Activated naive CD8-positive, alpha-beta T cell treated with anti-CD3 and anti-CD28 coated beads for 36 hours (primary cell): ENCODE measurements at regions not wholly inside any gene's neighbourhood (a gene's known extent, or its start where the extent isn't known, plus 50 kb on each side); places are given as distances from the start of the nearest gene placed in this dataset.

ENCODE experiments used
- DNase-seq: peaks from one replicate; pipeline ENCODE4 v3.0.0; 2021
- H3K27ac Mint-ChIP-seq: one replicate; pipeline ENCODE4 v1.8.0; 2022; ENCODE audit warnings: mild to moderate bottlenecking, moderate library complexity, mixed read lengths
- H3K27me3 Mint-ChIP-seq: one replicate; pipeline ENCODE4 v1.8.0; 2022; ENCODE audit warnings: mild to moderate bottlenecking, mixed read lengths
- H3K36me3 Mint-ChIP-seq: one replicate; pipeline ENCODE4 v1.8.0; 2021; ENCODE audit warnings: mild to moderate bottlenecking, mixed read lengths
- H3K4me1 Mint-ChIP-seq: one replicate; pipeline ENCODE4 v1.8.0; 2021; ENCODE audit warnings: mixed read lengths
- H3K4me3 Mint-ChIP-seq: one replicate; pipeline ENCODE4 v1.8.0; 2022; ENCODE audit warnings: mild to moderate bottlenecking, moderate library complexity, mixed read lengths
- H3K9me3 Mint-ChIP-seq: one replicate; pipeline ENCODE4 v1.8.0; 2022; ENCODE audit warnings: mixed read lengths

DNA sequence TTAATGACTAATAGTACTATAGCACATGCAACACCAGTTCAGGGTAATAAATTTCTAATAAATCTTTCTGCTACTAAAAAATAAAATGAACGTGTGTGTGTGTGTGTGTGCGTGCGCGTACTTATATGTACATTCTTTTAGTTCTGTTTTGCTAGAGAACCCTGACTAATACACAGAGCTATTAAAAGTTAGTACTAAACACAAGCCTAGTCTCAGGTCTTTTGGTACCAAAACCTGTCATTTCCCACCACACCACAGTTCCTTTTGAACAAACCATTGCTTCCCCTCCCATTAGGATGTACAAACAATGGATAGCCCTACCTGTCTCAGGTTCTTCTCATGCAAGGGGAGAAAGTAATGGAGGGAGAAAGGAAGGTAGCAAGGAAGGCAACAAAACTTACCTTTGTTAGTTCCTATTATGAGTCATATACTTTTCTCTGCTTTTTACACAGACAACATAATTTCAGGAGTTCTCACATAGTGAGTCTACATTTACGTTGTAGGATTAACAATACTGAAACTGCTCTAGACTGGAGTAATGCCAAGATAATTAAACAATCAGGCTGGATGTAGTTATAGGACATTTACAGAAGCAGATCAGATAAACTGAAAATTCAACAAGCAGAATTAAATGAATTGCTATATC, 427.2 kb downstream of the KCNJ3 start:
- H3K27me3 Mint-ChIP-seq: no peaks in the 10 kb centered on the region
- no peak overlapping the region for H3K27ac Mint-ChIP-seq
- H3K9me3 Mint-ChIP-seq: peaks cover 6% of the 10 kb centered on the region
- DNase-seq: no peak
- no peak overlapping the region for H3K4me3 Mint-ChIP-seq
- H3K36me3 Mint-ChIP-seq: no peaks in the 10 kb centered on the region
- H3K4me1 Mint-ChIP-seq: no peaks in the 10 kb centered on the region

DNA sequence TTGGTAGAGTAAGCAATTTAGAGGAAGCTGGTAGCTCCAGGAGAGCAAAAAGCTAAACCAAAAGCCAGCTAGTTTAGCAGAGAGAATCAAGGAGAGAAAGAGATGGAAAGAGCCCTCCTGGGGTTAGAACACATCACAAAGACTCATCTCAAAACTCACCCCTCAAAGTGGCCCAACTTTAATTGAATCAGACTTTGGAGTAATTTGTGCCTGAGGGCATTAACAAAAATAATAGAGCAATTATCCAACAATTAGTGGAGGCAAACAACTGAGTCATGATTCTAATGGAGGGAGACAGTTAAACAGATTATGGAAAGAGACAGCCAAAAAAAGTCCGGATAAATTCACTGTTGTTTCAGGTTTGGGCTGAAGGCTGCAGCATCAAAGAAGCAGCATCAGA, 417.4 kb downstream of the KCNJ3 start:
- Mint-ChIP-seq H3K27me3 (no peaks in the 10 kb centered on the region), H3K36me3 (no peaks in the 10 kb centered on the region), H3K4me1 (no peaks in the 10 kb centered on the region), H3K27ac (no peak overlapping the region), H3K9me3 (peaks cover 5% of the 10 kb centered on the region), H3K4me3 (no peak overlapping the region)
- DNase-seq: no peak

DNA sequence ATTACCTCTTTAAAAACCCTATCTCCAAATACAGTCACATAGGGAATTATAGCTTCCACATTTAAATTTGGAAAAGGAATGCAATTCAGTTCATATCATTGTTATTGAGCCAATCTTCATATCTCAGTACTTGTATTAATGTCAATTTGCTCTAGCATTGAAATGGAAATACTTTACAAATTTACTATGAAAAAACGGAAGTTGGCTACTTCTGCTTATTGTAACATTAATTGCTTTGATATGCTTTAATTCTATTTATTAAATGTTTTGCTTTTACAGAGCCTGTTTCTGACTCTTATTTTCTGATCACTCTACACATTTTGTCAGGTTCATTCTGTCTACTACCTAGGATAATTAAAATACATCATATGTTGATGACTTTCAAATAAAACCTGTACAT, 412.6 kb downstream of the KCNJ3 start:
- Mint-ChIP-seq H3K27ac (no peak overlapping the region), H3K9me3 (peaks cover 4% of the 10 kb centered on the region), H3K4me1 (no peaks in the 10 kb centered on the region), H3K4me3 (no peak overlapping the region), H3K27me3 (no peaks in the 10 kb centered on the region), H3K36me3 (no peaks in the 10 kb centered on the region)
- DNase-seq: no peak

DNA sequence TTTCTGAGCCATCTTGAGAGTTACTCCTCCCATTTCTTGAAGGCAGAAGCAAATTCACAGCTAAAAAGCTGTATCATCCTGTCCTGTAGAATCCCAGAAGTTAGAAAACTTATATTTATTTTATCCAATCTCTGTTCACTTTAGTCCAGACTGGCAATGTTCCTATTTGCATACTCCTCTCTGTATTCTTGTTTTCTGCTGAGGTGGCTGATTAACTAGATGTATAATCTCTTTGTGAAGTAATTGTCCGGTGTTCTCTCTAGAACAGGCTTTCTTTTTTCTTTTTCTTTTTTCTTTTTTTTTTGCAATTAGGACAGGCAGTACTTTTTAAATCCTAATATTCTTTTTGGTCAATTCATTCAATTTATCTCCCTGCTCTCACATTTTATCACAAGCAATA, 411.0 kb downstream of the KCNJ3 start:
- Mint-ChIP-seq H3K4me3 (no peak overlapping the region), H3K27ac (no peak overlapping the region), H3K9me3 (no peaks in the 10 kb centered on the region)

GRCh38 chr2:155100261-155100660, 401.8 kb downstream of the KCNJ3 start:
- Mint-ChIP-seq H3K4me1 (no peaks in the 10 kb centered on the region), H3K27me3 (no peaks in the 10 kb centered on the region), H3K9me3 (peaks cover 1% of the 10 kb centered on the region), H3K36me3 (no peaks in the 10 kb centered on the region), H3K4me3 (no peak overlapping the region), H3K27ac (no peak overlapping the region)
- DNase-seq: no peak

More for the DNA sequence above, 411.0 kb downstream of the KCNJ3 start:
- H3K4me1 Mint-ChIP-seq: no peaks in the 10 kb centered on the region
- no peaks in the 10 kb centered on the region for H3K36me3 Mint-ChIP-seq
- no peak for DNase-seq
- H3K27me3 Mint-ChIP-seq: no peaks in the 10 kb centered on the region

- no peaks in the 10 kb centered on the region for H3K36me3 Mint-ChIP-seq
- no peak overlapping the region for H3K4me3 Mint-ChIP-seq
- H3K27me3 Mint-ChIP-seq: no peaks in the 10 kb centered on the region
- no peaks in the 10 kb centered on the region for H3K4me1 Mint-ChIP-seq
- peaks cover 1% of the 10 kb centered on the region for H3K9me3 Mint-ChIP-seq
- H3K27ac Mint-ChIP-seq: no peak overlapping the region
- DNase-seq: no peak
Observed at GRCh38 chr2:155099784-155100183, 401.3 kb downstream of the KCNJ3 start.

GRCh38 chr2:155095613-155096012, 397.1 kb downstream of the KCNJ3 start:
- Mint-ChIP-seq H3K27me3 (no peaks in the 10 kb centered on the region), H3K4me3 (no peak overlapping the region), H3K9me3 (no peaks in the 10 kb centered on the region), H3K36me3 (no peaks in the 10 kb centered on the region), H3K27ac (no peak overlapping the region), H3K4me1 (no peaks in the 10 kb centered on the region)
- DNase-seq: no peak

- Mint-ChIP-seq H3K27ac (no peak overlapping the region), H3K4me1 (no peaks in the 10 kb centered on the region), H3K27me3 (no peaks in the 10 kb centered on the region), H3K4me3 (no peak overlapping the region), H3K36me3 (no peaks in the 10 kb centered on the region), H3K9me3 (no peaks in the 10 kb centered on the region)
- no peak for DNase-seq
Observed at GRCh38 chr2:155080373-155080772, 381.9 kb downstream of the KCNJ3 start.

- Mint-ChIP-seq H3K36me3 (no peaks in the 10 kb centered on the region), H3K4me3 (no peak overlapping the region), H3K27ac (no peak overlapping the region), H3K27me3 (no peaks in the 10 kb centered on the region), H3K4me1 (no peaks in the 10 kb centered on the region), H3K9me3 (no peaks in the 10 kb centered on the region)
- no peak for DNase-seq
Observed at GRCh38 chr2:155070489-155070888, 372.0 kb downstream of the KCNJ3 start.

DNA sequence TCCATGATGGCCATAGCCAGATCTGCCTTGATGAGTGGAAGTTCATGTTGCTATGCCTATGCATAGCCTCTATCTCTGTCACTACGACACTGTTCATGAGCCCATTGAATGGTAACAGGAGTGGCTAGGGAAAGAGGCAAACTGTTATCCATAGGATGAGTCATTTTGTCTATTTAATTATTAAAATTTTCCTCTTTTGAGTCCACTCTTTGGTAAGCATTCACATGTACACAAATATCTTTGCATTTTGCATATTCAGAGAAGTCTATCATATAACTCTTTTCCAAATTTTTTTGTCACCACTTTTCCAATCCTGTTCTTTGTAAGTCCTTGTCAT, 364.4 kb downstream of the KCNJ3 start:
- no peaks in the 10 kb centered on the region for H3K36me3 Mint-ChIP-seq
- no peaks in the 10 kb centered on the region for H3K4me1 Mint-ChIP-seq
- H3K27ac Mint-ChIP-seq: no peak overlapping the region
- H3K27me3 Mint-ChIP-seq: no peaks in the 10 kb centered on the region
- H3K9me3 Mint-ChIP-seq: peaks cover 2% of the 10 kb centered on the region
- no peak overlapping the region for H3K4me3 Mint-ChIP-seq
- DNase-seq: no peak

- no peaks in the 10 kb centered on the region for H3K36me3 Mint-ChIP-seq
- H3K4me3 Mint-ChIP-seq: no peak overlapping the region
Observed at GRCh38 chr2:155062250-155062921, 363.9 kb downstream of the KCNJ3 start.

DNA sequence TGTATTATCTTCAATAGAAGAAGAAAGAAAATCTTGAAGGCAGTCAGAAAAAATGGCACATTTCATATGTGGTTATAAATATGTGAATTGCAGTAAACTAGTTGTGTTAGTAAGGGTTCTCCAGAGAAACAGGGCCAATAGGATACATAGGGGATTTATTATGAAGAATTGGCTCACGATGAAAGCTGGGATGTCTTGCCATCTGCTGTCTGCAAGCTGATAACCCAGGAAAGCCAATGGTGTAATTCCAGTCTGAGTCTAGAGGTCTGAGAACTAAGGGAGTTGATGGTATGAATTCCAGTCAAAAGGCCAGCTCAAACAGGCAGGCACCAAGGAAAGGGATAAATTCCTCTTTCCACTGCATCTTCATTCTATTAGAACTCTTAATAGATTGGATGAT, 362.4 kb downstream of the KCNJ3 start:
- H3K27ac Mint-ChIP-seq: no peak overlapping the region
- no peaks in the 10 kb centered on the region for H3K4me1 Mint-ChIP-seq
- H3K36me3 Mint-ChIP-seq: no peaks in the 10 kb centered on the region
- DNase-seq: no peak
- H3K27me3 Mint-ChIP-seq: no peaks in the 10 kb centered on the region
- H3K9me3 Mint-ChIP-seq: peaks cover 2% of the 10 kb centered on the region
- H3K4me3 Mint-ChIP-seq: no peak overlapping the region

More at GRCh38 chr2:155062250-155062921, 363.9 kb downstream of the KCNJ3 start:
- Mint-ChIP-seq H3K4me1 (no peaks in the 10 kb centered on the region), H3K27ac (no peak overlapping the region), H3K27me3 (no peaks in the 10 kb centered on the region), H3K9me3 (peaks cover 2% of the 10 kb centered on the region)
- DNase-seq: no peak

- H3K27me3 Mint-ChIP-seq: no peaks in the 10 kb centered on the region
- H3K4me3 Mint-ChIP-seq: no peak overlapping the region
- H3K9me3 Mint-ChIP-seq: peaks cover 3% of the 10 kb centered on the region
- DNase-seq: no peak
- H3K36me3 Mint-ChIP-seq: no peaks in the 10 kb centered on the region
- H3K27ac Mint-ChIP-seq: no peak overlapping the region
- no peaks in the 10 kb centered on the region for H3K4me1 Mint-ChIP-seq
Observed at GRCh38 chr2:155054712-155055111, 356.2 kb downstream of the KCNJ3 start.

GRCh38 chr2:155043097-155043496, 344.6 kb downstream of the KCNJ3 start:
- Mint-ChIP-seq H3K27me3 (no peaks in the 10 kb centered on the region), H3K9me3 (no peaks in the 10 kb centered on the region), H3K4me3 (no peak overlapping the region), H3K4me1 (no peaks in the 10 kb centered on the region), H3K27ac (no peak overlapping the region), H3K36me3 (no peaks in the 10 kb centered on the region)
- no peak for DNase-seq

DNA sequence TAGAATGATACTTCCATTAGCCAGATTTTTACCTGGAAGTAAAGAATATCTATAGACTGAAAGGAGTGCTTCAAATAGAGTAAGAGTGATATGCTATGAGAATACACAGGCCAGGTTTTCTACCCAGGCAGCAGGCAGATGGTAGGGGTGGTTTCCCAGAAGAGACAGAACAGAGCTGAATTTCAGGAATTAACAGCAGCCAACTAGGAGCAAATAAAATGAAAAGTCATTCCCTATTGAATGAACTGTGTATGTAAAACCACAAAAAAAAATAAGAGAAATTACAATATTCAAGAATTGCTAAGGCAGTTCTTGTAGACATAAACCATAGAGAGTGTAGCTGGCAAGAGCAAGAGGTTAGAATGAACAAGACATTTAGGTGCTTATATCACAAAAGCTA, 336.8 kb downstream of the KCNJ3 start:
- Mint-ChIP-seq H3K27me3 (no peaks in the 10 kb centered on the region), H3K36me3 (no peaks in the 10 kb centered on the region), H3K27ac (no peak overlapping the region)

GRCh38 chr2:155033652-155034051, 335.2 kb downstream of the KCNJ3 start:
- no peaks in the 10 kb centered on the region for H3K36me3 Mint-ChIP-seq
- H3K27ac Mint-ChIP-seq: no peak overlapping the region
- no peaks in the 10 kb centered on the region for H3K27me3 Mint-ChIP-seq
- DNase-seq: no peak
- no peak overlapping the region for H3K4me3 Mint-ChIP-seq
- H3K9me3 Mint-ChIP-seq: no peaks in the 10 kb centered on the region
- no peaks in the 10 kb centered on the region for H3K4me1 Mint-ChIP-seq

More for the DNA sequence above, 336.8 kb downstream of the KCNJ3 start:
- no peak overlapping the region for H3K4me3 Mint-ChIP-seq
- no peaks in the 10 kb centered on the region for H3K4me1 Mint-ChIP-seq
- no peaks in the 10 kb centered on the region for H3K9me3 Mint-ChIP-seq
- no peak for DNase-seq
